Neural cell (in vitro differentiated cells): ENCODE measurements at regions not wholly inside any gene's neighbourhood (a gene's known extent, or its start where the extent isn't known, plus 50 kb on each side); places are given as distances from the start of the nearest gene placed in this dataset.
A peak's percentile ranks its signal among the peaks of the same experiment; 100 is the strongest.

ENCODE experiments used
- H2AFZ ChIP-seq: fragments of 200-600, 300-800 bp; sonication (generic), shearing (Covaris generic); 2 replicates; pipeline ENCODE4 v1.6.0; 2014; ENCODE audit warnings: low read depth, mild to moderate bottlenecking, antibody characterized with exemption, low read length, moderate library complexity
- H3F3A ChIP-seq: fragments of 200-600 bp; shearing (Covaris generic); 2 replicates; pipeline ENCODE4 v1.6.1; 2016; ENCODE audit warnings: mild to moderate bottlenecking, moderate library complexity, mixed read lengths, antibody characterized with exemption, low read length; ENCODE audit not compliant: insufficient read depth, poor library complexity, severe bottlenecking
- H3K27ac ChIP-seq: fragments of 200-600, 300-800 bp; sonication (generic), shearing (Covaris generic); 2 replicates; pipeline ENCODE4 v1.5.1; 2014; ENCODE audit warnings: mild to moderate bottlenecking, low read length, moderate library complexity
- H3K27me3 ChIP-seq: fragments of 300-800, 200-600 bp; sonication (generic), shearing (Covaris generic); 2 replicates; pipeline ENCODE4 v1.6.0; 2014; ENCODE audit warnings: mild to moderate bottlenecking, low read depth, low read length, moderate library complexity; ENCODE audit not compliant: insufficient read depth
- H3K36me3 ChIP-seq: fragments of 300-800, 200-600 bp; sonication (generic), shearing (Covaris generic); 2 replicates; pipeline ENCODE4 v1.5.1; 2014; ENCODE audit warnings: mild to moderate bottlenecking, antibody characterized with exemption, low read length, moderate library complexity; ENCODE audit not compliant: insufficient read depth
- H3K4me2 ChIP-seq: fragments of 300-800, 200-600 bp; sonication (generic), shearing (Covaris generic); 2 replicates; pipeline ENCODE4 v1.6.0; 2014; ENCODE audit warnings: mild to moderate bottlenecking, low read length
- H3K4me3 ChIP-seq: fragments of 300-800, 200-600 bp; sonication (generic), shearing (Covaris generic); 2 replicates; pipeline ENCODE4 v1.5.1; 2014; ENCODE audit warnings: mild to moderate bottlenecking, low read length, moderate library complexity
- H3K79me2 ChIP-seq: fragments of 200-600 bp; shearing (Covaris generic); replicated peaks from 2 replicates; pipeline ENCODE4 v1.6.0; 2014; ENCODE audit warnings: mild to moderate bottlenecking, low read length, moderate library complexity; ENCODE audit not compliant: insufficient read depth
- H3K9ac ChIP-seq: fragments of 300-800, 200-600 bp; sonication (generic), shearing (Covaris generic); 2 replicates; pipeline ENCODE4 v1.6.1; 2016; ENCODE audit warnings: mild to moderate bottlenecking, low read length, mixed read lengths
- H3K9me2 ChIP-seq: fragments of 200-600 bp; shearing (Covaris generic); 2 replicates; pipeline ENCODE4 v1.6.1; 2016; ENCODE audit warnings: mild to moderate bottlenecking, low read length, mixed read lengths; ENCODE audit not compliant: insufficient read depth
- H3K9me3 ChIP-seq: fragments of 200-600, 300-800 bp; sonication (generic), shearing (Covaris generic); 2 replicates; pipeline ENCODE4 v1.6.1; 2016; ENCODE audit warnings: mild to moderate bottlenecking, mixed run types, low read length, moderate library complexity, mixed read lengths
- H4K20me1 ChIP-seq: fragments of 200-600 bp; shearing (Covaris generic); 2 replicates; pipeline ENCODE4 v1.6.1; 2016; ENCODE audit warnings: mild to moderate bottlenecking, mixed run types; ENCODE audit not compliant: insufficient read depth
- CTCF ChIP-seq: fragments of 450-650 bp; IDR thresholded peaks from 2 replicates; pipeline ENCODE4 v1.5.1; 2014; ENCODE audit warnings: antibody characterized with exemption, mild to moderate bottlenecking, moderate library complexity; ENCODE audit not compliant: poor library complexity, severe bottlenecking
- EP300 ChIP-seq: fragments of 450-650 bp; conservative IDR thresholded peaks from 2 replicates; pipeline ENCODE4 v1.6.1; 2014; ENCODE audit warnings: antibody characterized with exemption, mild to moderate bottlenecking, moderate library complexity; ENCODE audit not compliant: poor library complexity, severe bottlenecking
- EZH2 ChIP-seq: fragments of 200-600, 300-800 bp; shearing (Covaris generic), sonication (generic); IDR thresholded peaks from 2 replicates; pipeline ENCODE4 v1.6.1; 2014; ENCODE audit warnings: antibody characterized with exemption, low read length, borderline replicate concordance, mild to moderate bottlenecking; ENCODE audit not compliant: insufficient read depth, poor library complexity, severe bottlenecking
- MXI1 ChIP-seq: fragments of 450-650 bp; conservative IDR thresholded peaks from 2 replicates; pipeline ENCODE4 v1.6.1; 2014; ENCODE audit warnings: antibody characterized with exemption, mild to moderate bottlenecking; ENCODE audit not compliant: poor library complexity, severe bottlenecking
- POLR2AphosphoS5 ChIP-seq: IDR thresholded peaks from 2 replicates; pipeline ENCODE4 v1.6.1; 2012
- RAD21 ChIP-seq: fragments of 450-650 bp; conservative IDR thresholded peaks from 2 replicates; pipeline ENCODE4 v1.6.1; 2014; ENCODE audit warnings: antibody characterized with exemption, mild to moderate bottlenecking, moderate library complexity
- REST ChIP-seq: IDR thresholded peaks from 2 replicates; pipeline ENCODE4 v1.6.1; 2012; ENCODE audit warnings: borderline replicate concordance
- SMC3 ChIP-seq: fragments of 450-650 bp; conservative IDR thresholded peaks from 2 replicates; pipeline ENCODE4 v1.6.1; 2014; ENCODE audit warnings: antibody characterized with exemption, mild to moderate bottlenecking, moderate library complexity; ENCODE audit not compliant: poor library complexity
- TAF1 ChIP-seq: IDR thresholded peaks from 2 replicates; pipeline ENCODE4 v1.6.1; 2012; ENCODE audit warnings: low read depth

GRCh38 chr7:142447762-142448161, 189.9 kb upstream of the PRSS58 start:
- no peak overlapping the region for H2AFZ ChIP-seq
- H3K4me2 ChIP-seq: no peak overlapping the region
- no peaks in the 10 kb centered on the region for H3K9me2 ChIP-seq
- H3K79me2 ChIP-seq: no peaks in the 10 kb centered on the region
- H4K20me1 ChIP-seq: no peaks in the 10 kb centered on the region
- H3K9ac ChIP-seq: no peak overlapping the region
- no peak overlapping the region for H3K4me3 ChIP-seq
- no peaks in the 10 kb centered on the region for H3K36me3 ChIP-seq
- H3F3A ChIP-seq: no peaks in the 10 kb centered on the region
- H3K27ac ChIP-seq: no peak overlapping the region
- no peak for TF ChIP-seq CTCF
- no peak for TF ChIP-seq RAD21
- no peak for TF ChIP-seq EZH2
- TF ChIP-seq POLR2AphosphoS5: peak; percentile 17
- H3K27me3 ChIP-seq: no peaks in the 10 kb centered on the region
- no peaks in the 10 kb centered on the region for H3K9me3 ChIP-seq

- Histone ChIP-seq H3K9ac (no peak overlapping the region), H3K9me3 (no peaks in the 10 kb centered on the region), H3K36me3 (no peaks in the 10 kb centered on the region), H3K9me2 (no peaks in the 10 kb centered on the region), H3F3A (no peaks in the 10 kb centered on the region), H2AFZ (no peak overlapping the region), H4K20me1 (no peaks in the 10 kb centered on the region), H3K27me3 (no peaks in the 10 kb centered on the region), H3K4me3 (no peak overlapping the region), H3K4me2 (no peak overlapping the region), H3K79me2 (no peaks in the 10 kb centered on the region), H3K27ac (no peak overlapping the region)
- TF ChIP-seq EP300 (no peak), RAD21 (no peak), EZH2 (no peak), CTCF (no peak), REST (no peak), TAF1 (no peak), SMC3 (no peak), POLR2AphosphoS5 (no peak), MXI1 (no peak)
Measured at GRCh38 chr7:142445019-142445686, 187.3 kb upstream of the PRSS58 start.
